ENCODE measurements at regions not wholly inside any gene's neighbourhood (a gene's known extent, or its start where the extent isn't known, plus 50 kb on each side); places are given as distances from the start of the nearest gene placed in this dataset.

GRCh38 chr9:73344060-73344459 lies 192.4 kb downstream of the ANXA1 start:
- no peaks in the 10 kb centered on the region for H3K4me1 ChIP-seq (ENCODE audit: insufficient read depth, low read length)
- CTCF ChIA-PET: no interaction called here
- H3K27me3 ChIP-seq (ENCODE audit: control insufficient read depth in 1 of 2, insufficient read depth in 2 of 2, low read length in 2 of 2): no peaks in the 10 kb centered on the region
- no peaks in the 10 kb centered on the region for H3K36me3 Mint-ChIP-seq (ENCODE audit: low read depth)
- H3K27me3 Mint-ChIP-seq: no peaks in the 10 kb centered on the region
- ATAC-seq (ENCODE audit: poor library complexity) (no peak), DNase-seq (no peak)
- TF ChIP-seq CTCF (IDR thresholded peaks at IDR 0.05): no peak
- intact Hi-C loops (cut with DNase I, micrococcal nuclease): no loop called here
- H3K9me3 Mint-ChIP-seq: no peaks in the 10 kb centered on the region
- H3K36me3 ChIP-seq (ENCODE audit: insufficient read depth, low read length): no peaks in the 10 kb centered on the region
- no peak overlapping the region for H3K4me3 Mint-ChIP-seq
- H3K4me1 Mint-ChIP-seq (ENCODE audit: low read depth): no peaks in the 10 kb centered on the region
- no peak overlapping the region for H3K27ac ChIP-seq (ENCODE audit: low read depth in 1 of 2, low read length in 2 of 2)
- POLR2A ChIA-PET: no interaction called here
- H3K4me3 ChIP-seq (ENCODE audit: low read length): no peak overlapping the region
- no peaks in the 10 kb centered on the region for H3K9me3 ChIP-seq (ENCODE audit: control insufficient read depth in 1 of 2, insufficient read depth in 1 of 2, low read length in 2 of 2)
- no peak overlapping the region for H3K27ac Mint-ChIP-seq

- Histone ChIP-seq H3K4me1 (ENCODE audit: insufficient read depth, low read length) (no peaks in the 10 kb centered on the region), H3K27me3 (ENCODE audit: control insufficient read depth in 1 of 2, insufficient read depth in 2 of 2, low read length in 2 of 2) (no peaks in the 10 kb centered on the region), H3K4me3 (ENCODE audit: low read length) (no peak overlapping the region), H3K36me3 (ENCODE audit: insufficient read depth, low read length) (no peaks in the 10 kb centered on the region), H3K27ac (ENCODE audit: low read depth in 1 of 2, low read length in 2 of 2) (no peak overlapping the region), H3K9me3 (ENCODE audit: control insufficient read depth in 1 of 2, insufficient read depth in 1 of 2, low read length in 2 of 2) (no peaks in the 10 kb centered on the region)
- no peak overlapping the region for H3K27ac Mint-ChIP-seq
- intact Hi-C loops (cut with DNase I, micrococcal nuclease): no loop called here
- no peak overlapping the region for H3K4me3 Mint-ChIP-seq
- ChIA-PET POLR2A (no interaction called here), CTCF (no interaction called here)
- H3K4me1 Mint-ChIP-seq (ENCODE audit: low read depth): no peaks in the 10 kb centered on the region
- H3K36me3 Mint-ChIP-seq (ENCODE audit: low read depth): no peaks in the 10 kb centered on the region
- no peaks in the 10 kb centered on the region for H3K9me3 Mint-ChIP-seq
- TF ChIP-seq CTCF (IDR thresholded peaks at IDR 0.05): no peak
- H3K27me3 Mint-ChIP-seq: no peaks in the 10 kb centered on the region
- ATAC-seq (ENCODE audit: poor library complexity) (no peak), DNase-seq (no peak)
These were observed 195.5 kb downstream of the ANXA1 start for GRCh38 chr9:73347123-73347522.

GRCh38 chr9:73347720-73348119 lies 196.1 kb downstream of the ANXA1 start:
- no peak for ATAC-seq (ENCODE audit: poor library complexity)
- ChIA-PET CTCF (no interaction called here), POLR2A (no interaction called here)
- H3K4me1 Mint-ChIP-seq (ENCODE audit: low read depth): no peaks in the 10 kb centered on the region
- intact Hi-C loops (cut with DNase I, micrococcal nuclease): no loop called here
- Histone ChIP-seq H3K27me3 (ENCODE audit: control insufficient read depth in 1 of 2, insufficient read depth in 2 of 2, low read length in 2 of 2) (no peaks in the 10 kb centered on the region), H3K9me3 (ENCODE audit: control insufficient read depth in 1 of 2, insufficient read depth in 1 of 2, low read length in 2 of 2) (no peaks in the 10 kb centered on the region), H3K4me3 (ENCODE audit: low read length) (no peak overlapping the region), H3K36me3 (ENCODE audit: insufficient read depth, low read length) (no peaks in the 10 kb centered on the region), H3K4me1 (ENCODE audit: insufficient read depth, low read length) (no peaks in the 10 kb centered on the region), H3K27ac (ENCODE audit: low read depth in 1 of 2, low read length in 2 of 2) (no peak overlapping the region)
- H3K27ac Mint-ChIP-seq: no peak overlapping the region
- no peak overlapping the region for H3K4me3 Mint-ChIP-seq
- H3K36me3 Mint-ChIP-seq (ENCODE audit: low read depth): no peaks in the 10 kb centered on the region
- H3K9me3 Mint-ChIP-seq: no peaks in the 10 kb centered on the region
- no peak for DNase-seq
- H3K27me3 Mint-ChIP-seq: no peaks in the 10 kb centered on the region
- no peak for TF ChIP-seq CTCF (IDR thresholded peaks at IDR 0.05)

Data from CD4-positive, alpha-beta T cell (primary cell).